ENCODE measurements at regions not wholly inside any gene's neighbourhood (a gene's known extent, or its start where the extent isn't known, plus 50 kb on each side); places are given as distances from the start of the nearest gene placed in this dataset.

GRCh38 chr3:56857178-56857577 is 55.4 kb upstream of the ARHGEF3 start:
- TF ChIP-seq POLR2A (IDR thresholded peaks at IDR 0.05): no peak
- no peak for TF ChIP-seq CTCF (IDR thresholded peaks at IDR 0.05)

All from suprapubic skin (tissue), 3 donors.